PC-9 (cell line): ENCODE measurements at regions not wholly inside any gene's neighbourhood (a gene's known extent, or its start where the extent isn't known, plus 50 kb on each side); places are given as distances from the start of the nearest gene placed in this dataset.

ENCODE experiments used
- CTCF ChIP-seq: fragments of 200-600 bp; sonication (generic); conservative IDR thresholded peaks from 2 replicates; pipeline ENCODE4 v1.6.1; 2017; ENCODE audit warnings: mixed run types, antibody characterized with exemption, mild to moderate bottlenecking, moderate library complexity
- EZH2 ChIP-seq: fragments of 200-600 bp; sonication (generic); IDR thresholded peaks from 2 replicates; pipeline ENCODE4 v1.8.0; 2017; ENCODE audit warnings: antibody characterized with exemption, low read depth

GRCh38 chr4:162684998-162685397 lies 481.7 kb downstream of the NAF1 start:
- TF ChIP-seq CTCF: no peak
- TF ChIP-seq EZH2: no peak
